ENCODE measurements at regions not wholly inside any gene's neighbourhood (a gene's known extent, or its start where the extent isn't known, plus 50 kb on each side); places are given as distances from the start of the nearest gene placed in this dataset.

DNA sequence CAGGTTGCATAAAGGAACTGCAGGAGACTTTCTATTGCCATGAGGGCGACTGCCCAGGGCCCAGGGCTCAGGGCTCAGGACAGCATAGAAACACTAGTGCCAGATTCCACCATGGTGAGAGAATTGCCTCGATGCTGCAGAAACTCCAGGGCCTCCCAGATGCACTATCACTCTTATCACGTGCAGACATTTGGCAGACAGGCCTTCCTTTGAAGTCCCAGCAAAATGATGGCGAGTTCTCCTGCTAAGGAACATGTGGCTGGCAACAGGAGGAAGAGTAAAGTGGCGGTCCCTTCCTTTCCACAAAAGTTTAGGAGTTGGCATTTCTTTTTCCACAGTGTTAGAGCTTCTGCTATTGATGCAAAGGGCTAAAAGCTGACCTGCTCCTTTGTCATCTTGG is 214.0 kb upstream of the LNX1 start:
- no peak for DNase-seq

DNA sequence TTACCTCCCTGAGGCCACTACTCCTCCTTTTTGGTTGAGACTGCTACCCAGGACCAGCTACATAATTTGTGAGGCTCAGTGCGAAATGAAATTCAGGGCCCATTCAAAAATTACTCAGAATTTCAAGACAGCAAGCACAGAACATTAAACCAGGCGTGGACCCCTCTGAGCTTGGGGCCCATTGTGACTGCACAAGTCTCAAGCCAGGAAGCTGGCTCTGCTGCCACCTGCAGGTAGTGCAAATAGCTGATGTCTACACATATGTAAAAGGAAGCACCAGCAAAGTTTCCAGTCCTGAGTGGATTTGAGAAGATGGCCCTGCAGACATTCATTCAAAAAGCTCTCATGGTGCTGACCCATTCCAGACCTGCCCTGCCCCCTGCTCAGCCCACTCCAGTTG is 213.4 kb upstream of the LNX1 start:
- DNase-seq, result no peak

DNA sequence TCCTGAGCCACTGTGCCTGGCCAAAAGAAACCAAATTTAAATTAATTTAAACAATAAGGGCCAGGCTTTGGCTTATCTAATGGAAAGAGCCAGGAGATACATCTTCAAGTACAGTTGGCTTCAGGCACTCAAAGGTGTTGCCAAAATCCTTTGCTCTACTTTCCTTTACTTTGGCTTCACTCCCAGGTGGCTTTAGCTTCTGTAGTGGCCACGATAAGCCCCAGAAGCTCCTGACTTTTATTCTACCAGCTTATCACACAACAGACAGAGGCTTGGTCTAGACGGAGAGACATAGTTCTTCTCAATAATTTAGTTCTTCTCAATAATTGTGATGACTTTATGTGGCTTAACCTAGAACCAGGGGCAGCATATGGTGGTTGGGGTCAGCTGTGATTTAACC is 211.2 kb upstream of the LNX1 start:
- no peak for DNase-seq

DNA sequence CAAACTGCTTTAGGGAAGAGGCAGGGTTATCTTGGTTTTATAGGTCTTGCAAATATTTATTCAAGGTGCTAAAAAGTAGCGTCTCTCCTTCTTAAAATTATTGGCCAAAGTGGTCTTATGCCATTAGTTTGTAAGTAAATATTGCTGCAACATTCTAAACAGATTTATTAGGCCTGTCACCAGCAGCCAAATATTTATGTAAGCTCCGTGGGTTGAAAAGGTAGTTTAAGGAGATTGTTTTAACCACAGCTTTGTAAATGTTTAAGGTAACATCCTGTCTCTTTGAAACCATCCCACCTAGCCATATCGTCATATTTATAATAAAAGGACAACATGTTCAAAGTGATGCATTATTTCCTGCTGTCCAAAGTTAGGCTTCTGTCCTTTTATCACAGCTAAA is 210.1 kb upstream of the LNX1 start:
- no peak for DNase-seq

DNA sequence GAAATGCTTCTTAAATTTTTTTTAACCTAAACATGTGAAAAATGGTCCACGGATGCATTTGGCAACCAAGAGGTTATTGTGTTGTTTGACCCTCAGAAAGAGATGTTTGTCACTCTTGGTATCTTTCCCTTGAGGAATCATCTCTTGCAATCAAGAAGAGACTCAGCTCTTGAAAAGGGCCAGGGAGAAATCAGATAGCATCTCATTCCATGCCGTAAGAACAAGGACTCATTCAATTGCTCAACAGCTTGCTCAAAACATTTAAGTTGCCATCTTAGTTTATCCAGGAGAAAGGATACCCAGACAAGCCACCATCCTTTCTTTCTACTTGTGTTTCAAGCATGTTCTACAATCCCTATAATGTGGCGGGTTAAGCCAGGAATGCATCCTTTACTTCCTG is 209.5 kb upstream of the LNX1 start:
- no peak for DNase-seq

DNA sequence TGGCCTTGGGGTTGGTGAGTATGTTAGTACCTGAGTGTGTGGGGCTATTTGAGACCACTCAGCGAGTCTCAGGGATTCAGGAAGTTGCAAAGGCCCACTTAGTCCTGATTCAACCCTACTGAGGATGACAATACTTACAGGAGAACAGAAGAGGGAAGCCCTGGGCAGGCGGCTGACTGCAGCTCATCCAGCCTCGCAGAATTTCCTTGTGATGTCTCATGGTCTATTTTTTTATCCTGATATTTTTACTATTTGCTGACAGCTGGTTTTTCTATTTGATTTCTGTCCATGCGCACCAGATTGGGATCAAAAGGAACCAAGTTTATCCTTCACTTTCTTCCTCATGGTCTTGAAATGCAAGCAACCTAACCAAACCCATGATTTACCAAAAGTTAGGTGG is 201.8 kb upstream of the LNX1 start:
- no peak for DNase-seq

DNA sequence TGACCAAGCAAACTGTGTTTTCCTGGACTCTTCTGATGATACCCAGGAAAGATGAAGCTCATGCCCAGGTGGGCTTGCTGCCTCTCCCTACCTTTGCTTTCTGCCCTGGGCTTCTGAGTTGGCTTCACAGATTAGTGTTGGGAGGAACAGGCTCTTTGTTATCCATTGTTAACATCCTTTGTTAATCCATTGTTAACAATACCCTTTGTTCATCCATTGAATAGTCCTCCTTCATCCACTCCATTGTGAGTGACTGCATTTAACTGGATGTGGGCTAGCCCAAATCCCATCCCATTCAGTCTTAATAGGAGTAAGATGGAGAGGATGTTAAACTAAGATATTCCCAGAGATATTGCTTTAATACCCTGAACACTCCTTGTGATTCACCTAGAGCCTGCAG is 199.0 kb upstream of the LNX1 start:
- DNase-seq, result no peak

DNA sequence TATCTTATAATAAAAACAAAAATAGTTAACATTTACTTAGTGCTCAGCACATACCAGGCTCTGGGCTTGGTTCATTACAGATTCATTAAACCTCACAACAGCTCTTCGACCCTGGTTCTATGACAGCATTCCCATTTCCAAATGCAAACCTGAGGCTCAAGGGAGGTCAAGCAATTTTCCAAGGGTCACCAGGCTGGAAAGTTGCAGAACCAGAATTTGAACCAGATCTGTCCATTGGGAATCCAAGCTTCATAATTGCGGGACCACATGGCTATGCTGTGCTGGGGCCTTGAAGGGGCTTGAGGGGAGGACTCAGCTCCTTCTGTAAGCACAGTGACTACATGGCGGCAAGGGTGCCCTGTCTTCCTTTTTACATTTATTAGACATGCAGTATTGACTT is 197.3 kb upstream of the LNX1 start:
- no peak for DNase-seq

DNA sequence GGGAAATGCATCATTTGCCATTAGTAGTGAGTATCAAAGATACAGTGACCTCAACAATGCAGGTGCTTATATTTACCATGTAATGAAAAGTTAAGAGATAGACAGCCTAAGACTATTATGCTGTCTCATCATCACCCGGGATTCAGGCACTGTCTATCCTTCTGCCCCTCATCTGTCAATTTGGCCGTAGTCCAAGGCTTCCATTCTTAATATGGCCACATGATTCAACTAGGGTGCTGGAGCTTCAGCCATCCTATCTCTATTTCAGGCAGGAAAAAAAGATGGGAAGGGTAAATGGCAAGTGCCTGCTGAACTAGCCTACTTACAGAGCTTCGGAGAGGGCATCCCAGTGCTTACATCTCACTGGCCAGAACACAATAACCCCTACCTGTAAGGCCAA is 196.7 kb upstream of the LNX1 start:
- DNase-seq, result no peak

DNA sequence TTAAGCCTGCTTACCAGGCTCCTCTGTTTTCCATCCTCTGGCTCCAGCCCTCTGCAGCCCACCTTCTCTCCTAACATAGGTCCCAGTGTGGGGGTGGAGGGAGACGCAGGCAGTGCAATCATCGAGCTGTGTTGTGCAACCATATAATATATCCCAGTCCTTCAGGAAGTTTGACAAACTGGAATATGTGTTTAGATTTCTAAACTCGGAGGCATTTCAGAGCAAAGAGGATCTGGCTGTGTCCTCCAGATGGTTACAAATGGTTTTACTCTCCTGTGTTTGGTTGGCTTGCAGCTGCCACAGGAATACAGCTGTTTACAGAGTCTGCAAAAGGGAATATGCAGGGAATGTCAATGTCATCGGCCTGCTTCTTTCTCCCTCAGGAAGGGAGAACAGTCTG is 195.3 kb upstream of the LNX1 start:
- DNase-seq, result no peak

DNA sequence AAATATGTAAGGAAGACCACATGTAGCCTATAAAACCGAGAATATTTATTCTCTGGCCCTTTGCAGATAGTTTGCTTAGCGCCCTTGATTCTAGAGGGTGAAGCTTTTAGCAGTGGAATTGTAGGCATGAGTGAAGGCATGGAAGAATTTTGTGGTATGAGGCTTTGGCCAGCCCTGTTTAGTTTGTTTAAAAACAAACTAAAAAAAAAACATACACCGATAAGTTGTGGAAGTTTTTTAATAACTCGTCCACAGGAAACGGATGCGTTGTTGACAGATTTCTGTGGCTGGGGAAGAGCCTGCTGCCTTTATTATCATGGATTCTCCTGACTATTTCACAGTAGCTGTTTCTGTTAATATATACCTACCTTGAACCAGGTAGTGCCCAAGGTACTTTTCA is 194.7 kb upstream of the LNX1 start:
- no peak for DNase-seq

DNA sequence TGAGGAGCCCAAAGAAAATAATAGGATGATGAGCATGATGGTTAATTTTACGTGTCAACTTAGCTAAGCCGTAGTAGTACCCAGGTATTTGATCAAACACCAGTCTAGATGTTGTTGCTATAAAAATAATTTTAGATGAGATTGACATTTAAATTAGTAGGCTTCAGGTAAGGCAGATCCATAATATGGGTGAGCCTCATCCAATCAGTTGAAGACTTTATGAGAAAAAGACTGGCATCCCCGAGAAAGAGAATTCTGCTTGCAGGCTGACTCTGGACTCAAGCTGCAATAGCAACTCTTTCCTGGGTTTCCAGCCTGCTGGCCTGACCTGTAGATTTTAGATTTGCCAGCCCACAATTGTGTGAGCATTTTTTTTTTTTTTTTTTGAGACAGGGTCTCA is 192.8 kb upstream of the LNX1 start:
- DNase-seq, result no peak

DNA sequence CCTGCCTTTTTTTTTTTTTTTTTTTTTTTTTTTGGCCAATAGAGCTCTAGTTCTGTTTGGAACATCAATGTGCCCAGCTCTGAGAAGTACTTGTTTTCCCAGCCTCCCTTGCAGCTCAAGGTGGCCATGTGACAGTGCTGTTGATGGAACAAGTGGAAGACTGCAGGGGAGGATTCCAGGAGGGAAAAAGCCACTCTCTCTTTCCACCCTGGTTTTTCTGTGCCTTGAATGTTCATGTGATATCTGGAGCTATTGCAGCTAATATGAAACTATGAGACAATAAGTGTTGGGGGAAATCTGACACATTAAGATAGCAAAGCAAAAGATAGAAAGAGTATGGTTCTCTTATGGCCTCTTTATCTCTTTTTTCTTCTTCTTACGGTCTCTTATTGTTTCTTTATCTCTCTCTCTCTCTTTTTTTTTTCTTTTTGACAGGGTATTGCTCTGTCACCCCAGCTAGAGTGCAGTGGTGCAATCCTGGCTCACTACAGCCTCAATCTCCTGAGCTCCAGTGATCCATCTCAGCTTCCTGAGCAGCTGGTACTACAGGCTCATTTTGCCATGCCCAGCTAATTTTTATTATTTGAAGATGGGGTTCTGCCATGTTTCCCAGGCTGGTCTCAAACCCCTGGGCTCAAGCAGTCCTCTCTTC is 192.0 kb upstream of the LNX1 start:
- no peak for DNase-seq

DNA sequence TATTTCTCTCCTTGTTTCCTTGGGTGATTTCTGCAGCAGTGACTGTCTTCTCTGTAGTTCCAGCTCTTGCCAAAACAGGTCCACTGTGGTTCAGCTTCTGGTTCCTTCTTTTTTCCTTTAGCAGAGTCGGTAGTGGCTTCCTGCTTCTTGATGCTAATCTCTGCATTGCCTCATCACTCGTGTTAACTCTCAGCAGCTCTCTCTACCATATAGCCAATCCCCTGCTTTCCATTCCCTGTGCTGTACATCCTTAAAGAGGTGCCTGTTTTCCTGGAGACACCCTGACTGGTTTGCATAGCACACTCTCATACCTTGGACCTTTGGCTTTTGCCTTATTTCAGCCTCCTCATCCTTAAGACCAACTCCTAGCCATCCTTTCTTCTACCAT is 191.2 kb upstream of the LNX1 start:
- DNase-seq, result no peak

DNA sequence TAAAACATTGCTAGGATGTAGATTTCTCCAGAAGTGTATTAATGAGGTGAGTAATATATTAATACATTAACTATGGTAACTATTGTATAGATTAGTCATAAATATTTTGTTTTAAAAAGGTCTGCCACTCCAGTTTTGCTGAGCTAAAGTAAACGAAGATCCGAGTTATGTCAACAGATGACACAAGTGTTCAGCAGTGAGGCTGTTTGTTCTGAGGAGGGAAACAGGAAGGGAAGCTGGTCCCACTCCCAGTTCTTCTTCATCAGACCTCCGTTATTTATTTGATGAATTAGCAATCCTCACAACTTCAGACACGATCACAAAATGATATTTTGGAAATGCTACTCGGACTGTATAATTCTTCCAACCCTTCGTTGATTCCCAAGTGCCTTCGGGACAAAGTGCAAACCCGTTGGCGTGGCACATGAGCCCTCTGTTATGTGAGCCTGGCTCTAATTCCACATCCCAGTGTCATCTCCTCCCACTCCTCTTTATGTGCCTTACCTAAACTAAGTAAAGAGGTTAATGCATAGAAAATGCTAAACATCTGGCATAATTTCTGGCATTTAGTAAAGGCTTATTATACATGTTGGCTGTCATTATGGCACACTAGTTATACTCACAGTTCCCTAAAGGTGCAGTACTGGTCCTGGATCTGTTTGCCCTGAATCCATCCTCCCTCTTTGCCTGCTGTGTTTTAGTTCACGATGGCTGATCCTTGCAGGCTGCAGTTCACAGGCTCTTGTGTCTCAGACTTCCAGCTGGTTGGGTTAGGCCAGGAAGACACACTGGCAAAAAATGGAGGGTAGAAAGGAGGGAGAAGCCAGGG is 190.6 kb upstream of the LNX1 start:
- DNase-seq, result no peak

DNA sequence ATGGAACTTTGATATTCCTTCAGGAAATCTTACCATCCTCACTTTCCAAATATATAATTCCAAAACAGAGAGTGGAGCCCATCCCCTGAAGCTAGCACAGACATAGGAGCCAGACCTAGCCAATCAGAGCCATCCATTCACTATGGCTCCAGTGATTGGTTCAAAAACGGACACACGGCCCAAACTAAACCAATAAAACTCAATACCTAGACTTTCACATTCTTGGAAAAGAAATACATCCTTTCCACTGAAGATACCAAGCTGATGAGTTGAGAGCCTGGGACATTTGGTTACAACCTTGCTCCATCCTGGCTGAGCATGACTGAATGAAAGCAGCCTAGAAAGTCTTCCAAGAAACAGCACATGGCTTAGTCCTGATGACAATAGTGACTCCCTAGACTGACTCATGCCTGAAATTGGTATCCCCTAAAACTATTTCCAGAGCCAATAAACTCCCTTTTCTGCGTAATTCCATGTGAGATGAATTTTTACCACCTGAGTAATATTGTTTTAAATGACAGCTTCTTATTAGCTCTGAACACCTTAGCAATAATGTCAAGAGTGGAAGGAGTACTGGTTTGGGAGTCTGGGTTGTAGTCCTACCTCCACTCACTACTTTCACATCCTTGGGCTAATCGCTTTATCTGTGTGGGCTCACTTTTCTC is 189.6 kb upstream of the LNX1 start:
- DNase-seq, result no peak

DNA sequence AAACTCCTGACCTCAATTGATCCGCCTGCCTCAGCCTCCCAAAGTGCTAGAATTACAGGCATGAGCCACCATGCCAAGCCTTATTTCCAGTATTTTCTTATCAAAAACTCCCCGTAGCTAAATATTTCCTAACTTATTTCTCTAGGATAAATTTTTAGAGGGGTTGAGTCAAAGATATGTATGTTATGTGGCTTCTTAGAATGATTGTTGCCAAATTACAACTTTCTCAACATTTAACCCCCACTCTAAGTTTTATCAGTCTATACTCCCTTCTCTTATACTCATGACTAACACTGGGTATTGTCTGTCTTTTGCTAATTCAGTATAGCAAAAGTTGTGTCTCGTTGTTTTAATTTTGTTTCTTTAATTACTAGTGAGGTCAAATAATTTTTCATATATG is 187.7 kb upstream of the LNX1 start:
- DNase-seq, result no peak

DNA sequence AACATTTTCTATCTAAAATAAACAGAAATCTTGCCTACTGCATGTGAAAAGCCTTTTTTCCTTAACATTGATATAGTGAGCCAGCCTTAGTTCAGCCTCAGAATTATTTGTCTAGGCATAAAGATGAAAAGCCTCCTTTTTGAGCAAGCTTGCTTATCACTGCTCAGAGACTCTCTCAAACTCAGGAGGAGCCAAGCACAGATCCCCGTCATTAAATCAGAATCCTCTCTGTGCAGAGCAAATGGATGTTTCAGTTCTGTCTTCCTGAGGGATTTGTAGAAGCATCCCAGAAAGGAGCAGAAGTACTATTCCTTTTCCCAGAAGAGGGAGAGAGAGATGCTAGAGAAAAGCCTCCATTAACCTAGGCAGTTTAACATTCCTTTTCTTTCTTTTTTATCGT is 186.9 kb upstream of the LNX1 start:
- no peak for DNase-seq

DNA sequence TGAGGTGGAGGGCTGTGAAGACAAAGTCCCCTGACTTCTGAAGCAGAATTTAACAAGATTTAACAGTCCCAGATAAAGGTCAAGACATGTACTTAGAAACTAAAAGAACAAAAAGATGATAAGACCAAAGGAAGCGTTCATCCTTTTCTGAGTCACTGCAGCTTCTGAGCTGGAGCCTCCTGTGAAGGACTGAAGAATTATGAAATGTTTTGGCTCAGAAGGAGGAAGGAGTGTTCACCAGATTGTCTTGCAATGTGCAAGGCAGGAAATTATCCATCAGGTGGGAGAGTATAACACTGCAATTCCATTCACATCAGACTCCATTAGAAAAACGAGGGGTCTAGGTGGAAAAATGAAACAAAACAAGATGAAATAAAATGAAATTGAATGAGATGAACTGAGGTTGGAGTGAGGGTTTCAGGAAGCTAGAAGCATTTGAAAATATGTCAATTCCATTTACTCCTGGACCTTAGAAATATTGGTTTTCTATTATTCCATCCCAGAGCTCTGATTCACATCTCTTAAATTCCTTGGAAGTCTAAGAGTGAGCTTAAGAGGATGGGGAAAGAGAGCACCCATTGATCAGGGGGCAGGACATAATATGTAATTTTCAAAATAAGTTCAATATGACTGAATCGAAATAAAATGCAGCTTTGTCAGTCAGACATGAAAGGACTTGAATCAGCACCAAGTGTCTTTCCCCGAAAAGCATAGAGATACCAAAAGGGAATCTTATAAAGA is 186.1 kb upstream of the LNX1 start:
- DNase-seq, result no peak

DNA sequence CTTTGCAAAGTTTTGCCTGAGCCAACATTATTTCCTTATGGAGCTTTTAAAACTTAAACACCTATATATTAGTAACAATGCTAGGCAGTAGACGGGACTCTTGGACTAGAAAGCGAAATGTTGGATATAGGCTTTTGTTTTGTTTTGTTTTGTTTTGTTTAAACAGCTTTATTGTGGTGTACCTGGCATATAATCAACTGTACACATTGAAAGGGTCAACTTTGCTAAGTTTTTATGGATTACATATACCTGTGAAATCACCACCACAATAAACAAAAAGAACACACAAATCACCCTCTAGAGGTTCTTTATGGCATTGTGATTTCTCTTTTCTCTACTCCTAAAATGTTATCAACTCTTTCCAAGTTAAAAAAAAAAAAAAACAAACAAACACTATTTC is 184.9 kb upstream of the LNX1 start:
- DNase-seq, result no peak

DNA sequence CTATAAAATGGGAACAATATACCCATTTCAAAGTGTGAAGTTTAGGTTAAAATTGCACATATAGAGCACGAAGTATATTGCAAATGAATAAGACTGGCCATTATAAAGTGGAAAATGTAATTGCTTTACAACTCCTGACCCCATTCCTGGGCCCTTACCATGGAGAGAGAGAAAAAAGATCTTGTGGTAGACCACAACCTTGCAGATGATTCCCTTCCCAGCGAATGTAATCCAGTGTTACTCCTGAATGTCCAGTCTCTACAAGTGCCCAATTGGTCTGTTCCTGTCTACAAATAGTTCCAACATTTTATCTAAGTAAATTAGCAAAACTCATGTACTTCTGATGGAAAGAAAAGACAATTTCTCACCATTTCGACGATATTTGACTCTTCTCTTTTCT is 184.1 kb upstream of the LNX1 start:
- no peak for DNase-seq

DNA sequence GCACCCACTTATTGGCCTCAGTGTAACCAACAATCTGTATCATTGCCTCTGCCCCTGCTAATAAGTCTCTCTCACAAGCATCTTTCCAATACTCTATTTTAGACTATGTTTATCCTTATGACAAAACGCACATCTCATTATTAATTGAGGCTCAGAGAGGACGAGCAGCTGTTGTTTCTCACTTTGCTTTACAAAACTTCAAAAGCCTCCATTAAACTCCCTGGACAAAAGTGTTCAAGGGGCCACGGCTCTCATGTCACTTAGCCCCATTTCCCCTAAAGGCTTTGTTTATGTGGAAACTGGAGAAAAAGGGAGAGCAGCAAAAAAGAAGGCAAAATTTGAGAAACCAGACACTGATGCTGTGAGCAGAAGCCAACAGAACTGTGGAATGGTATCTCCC is 180.0 kb upstream of the LNX1 start:
- DNase-seq, result no peak

DNA sequence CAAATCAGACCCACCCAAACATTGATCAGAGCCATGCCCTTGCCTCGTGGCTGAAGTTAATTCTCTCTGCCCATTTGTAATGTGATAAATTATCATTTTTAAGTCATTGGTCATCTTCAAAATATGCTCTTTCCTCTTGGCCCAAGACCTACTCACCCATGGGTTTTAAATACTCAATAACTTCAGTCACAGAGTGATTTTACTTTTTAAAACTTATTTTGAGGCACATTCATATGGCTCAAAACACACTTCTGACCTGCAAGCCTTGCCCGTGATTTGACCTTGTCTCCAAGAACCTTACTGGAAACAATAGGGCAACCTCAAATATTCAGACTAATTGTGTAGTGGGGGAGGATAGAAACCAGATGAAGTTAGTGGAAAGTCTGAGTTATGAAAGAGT is 176.2 kb upstream of the LNX1 start:
- no peak for DNase-seq

Measured in NCI-H187 treated with DMSO at 0.1 percent for 48 hours (cell line).